Activated CD8-positive, alpha-beta memory T cell treated with anti-CD3 and anti-CD28 coated beads for 48 hours (primary cell): ENCODE measurements at regions not wholly inside any gene's neighbourhood (a gene's known extent, or its start where the extent isn't known, plus 50 kb on each side); places are given as distances from the start of the nearest gene placed in this dataset.
"Not testable (repeated sequence)": the region's sequence is repeated elsewhere in the genome, so short reads cannot be mapped to it uniquely, and the experiment has no call there.

ENCODE experiments used
- DNase-seq, 3 experiments: peaks; one replicate each; pipeline ENCODE4 v3.0.0-alpha.2; 2020; ENCODE audit warnings: low read depth in 2 of 3, low spot score in 2 of 3

GRCh38 chr12:19665121-19665900, 226.0 kb downstream of the AEBP2 start:
- no peak for DNase-seq

GRCh38 chr12:19666070-19666469, 226.8 kb downstream of the AEBP2 start:
- DNase-seq = no peak

- no peak for DNase-seq
Measured at GRCh38 chr12:19669793-19670192, 230.5 kb downstream of the AEBP2 start.

- DNase-seq = no peak
Measured at GRCh38 chr12:19671695-19672094, 232.4 kb downstream of the AEBP2 start.

- no peak for DNase-seq
Measured at GRCh38 chr12:19674437-19674836, 235.1 kb downstream of the AEBP2 start.

- DNase-seq = no peak
Measured at GRCh38 chr12:19675361-19675760, 236.1 kb downstream of the AEBP2 start.

GRCh38 chr12:19678501-19678900, 239.2 kb downstream of the AEBP2 start:
- not testable (repeated sequence) for DNase-seq

GRCh38 chr12:19681007-19681406, 241.7 kb downstream of the AEBP2 start:
- no peak for DNase-seq

- DNase-seq = no peak
Measured at GRCh38 chr12:19683178-19683927, 244.1 kb downstream of the AEBP2 start.

GRCh38 chr12:19687371-19687770, 248.1 kb downstream of the AEBP2 start:
- no peak for DNase-seq

- DNase-seq = no peak
Measured at GRCh38 chr12:19688532-19688931, 249.2 kb downstream of the AEBP2 start.

GRCh38 chr12:19689226-19689625, 249.9 kb downstream of the AEBP2 start:
- DNase-seq = no peak

GRCh38 chr12:19689801-19690472, 250.6 kb downstream of the AEBP2 start:
- no peak for DNase-seq

GRCh38 chr12:19692091-19692490, 252.8 kb downstream of the AEBP2 start:
- DNase-seq = no peak

- DNase-seq = no peak
Measured at GRCh38 chr12:19692566-19692965, 253.3 kb downstream of the AEBP2 start.

- no peak for DNase-seq
Measured at GRCh38 chr12:19694627-19695026, 255.3 kb downstream of the AEBP2 start.

GRCh38 chr12:19695244-19696098, 256.2 kb downstream of the AEBP2 start:
- DNase-seq = no peak

GRCh38 chr12:19700969-19701368, 261.7 kb downstream of the AEBP2 start:
- DNase-seq = no peak

- no peak for DNase-seq
Measured at GRCh38 chr12:19704966-19705365, 265.7 kb downstream of the AEBP2 start.

- DNase-seq = no peak
Measured at GRCh38 chr12:19706936-19707335, 267.6 kb downstream of the AEBP2 start.

- no peak for DNase-seq
Measured at GRCh38 chr12:19707948-19708409, 268.7 kb downstream of the AEBP2 start.
